ENCODE measurements at regions not wholly inside any gene's neighbourhood (a gene's known extent, or its start where the extent isn't known, plus 50 kb on each side); places are given as distances from the start of the nearest gene placed in this dataset.

- no TSS peak for BruUV-seq (replicated peaks)
Measured at GRCh38 chr10:35705671-35706070, 63.6 kb upstream of the FZD8 start.

DNA sequence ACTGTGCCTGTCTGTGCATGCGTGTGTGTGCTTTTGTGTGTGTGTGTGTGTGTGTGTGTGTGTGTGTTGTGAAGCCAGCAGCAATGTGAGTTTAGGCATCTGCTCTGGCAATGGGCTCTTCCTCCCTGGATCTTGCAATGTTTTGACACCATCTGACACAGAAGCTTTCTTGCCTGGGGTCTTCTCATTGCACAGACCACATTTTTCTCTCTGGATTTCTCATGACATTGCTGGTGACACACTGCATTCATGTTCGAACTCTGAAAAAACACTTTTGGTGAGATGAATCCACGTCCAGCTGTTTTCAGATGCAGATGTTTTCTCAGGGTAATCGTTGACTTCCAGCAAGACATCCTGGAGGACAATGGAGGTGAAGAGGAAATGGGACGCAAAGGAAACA is 63.0 kb upstream of the FZD8 start:
- dilution Hi-C loops (cut with MboI; ENCODE audit: extremely low pct_ligation_motif_present, low sequenced_read_pairs), result no loop called here
- BruUV-seq (replicated peaks), result no TSS peak

More at GRCh38 chr10:35705671-35706070, 63.6 kb upstream of the FZD8 start:
- Histone ChIP-seq H3K4me1 (ENCODE audit: control insufficient read depth, extremely low read depth, insufficient read depth, low read length) (no peaks in the 10 kb centered on the region), H3K4me2 (ENCODE audit: insufficient read depth, low read length) (no peak overlapping the region), H3K9ac (replicated peaks; ENCODE audit: extremely low read depth, insufficient read depth, low read length) (no peak overlapping the region), H3K27ac (ENCODE audit: insufficient read depth, low read depth, low read length) (no peak overlapping the region), H3K36me3 (ENCODE audit: control insufficient read depth in 2 of 2, extremely low read depth in 1 of 2, insufficient read depth in 2 of 2, low read length in 2 of 2) (no peaks in the 10 kb centered on the region), H3K79me2 (ENCODE audit: control insufficient read depth, insufficient read depth, low read length) (no peaks in the 10 kb centered on the region), H3K9me3 (replicated peaks; ENCODE audit: control insufficient read depth, insufficient read depth, low read length) (no peaks in the 10 kb centered on the region), H4K20me1 (replicated peaks; ENCODE audit: control insufficient read depth, extremely low read depth, insufficient read depth, low read length) (no peaks in the 10 kb centered on the region), H3K27me3 (ENCODE audit: control insufficient read depth in 2 of 2, insufficient read depth in 2 of 2, low read length in 2 of 2) (no peaks in the 10 kb centered on the region), H3K4me3 (replicated peaks in 1 of 3; ENCODE audit: insufficient read depth in 1 of 3, low read depth in 1 of 3, low read length in 3 of 3) (no peak overlapping the region), H2AFZ (ENCODE audit: low read depth, low read length) (no peak overlapping the region), H3K9me1 (replicated peaks; ENCODE audit: control insufficient read depth, extremely low read depth, insufficient read depth, low read length) (no peaks in the 10 kb centered on the region)
- CTCF ChIA-PET, result no interaction called here
- POLR2A ChIA-PET, result no interaction called here
- dilution Hi-C loops (cut with MboI; ENCODE audit: extremely low pct_ligation_motif_present, low sequenced_read_pairs), result no loop called here
- no peak for FAIRE-seq
- TF ChIP-seq POLR2AphosphoS5 (IDR thresholded peaks at IDR 0.05; ENCODE audit: insufficient read depth, low read depth, low read length), result no peak
- TF ChIP-seq FOS (IDR thresholded peaks at IDR 0.05; ENCODE audit: borderline replicate concordance, insufficient read depth, low read length), result no peak
- no peak for TF ChIP-seq JUN (IDR thresholded peaks at IDR 0.05; ENCODE audit: borderline replicate concordance, insufficient read depth, insufficient read length, low read depth)
- TF ChIP-seq MYC (IDR thresholded peaks at IDR 0.05; ENCODE audit: low read depth, low read length), result no peak
- no peak for TF ChIP-seq GATA2 (IDR thresholded peaks at IDR 0.05; ENCODE audit: insufficient read depth, insufficient read length, low read depth, low read length)
- no peak for TF ChIP-seq EZH2 (IDR thresholded peaks at IDR 0.05; ENCODE audit: borderline replicate concordance, low read depth, low read length, severe bottlenecking)
- TF ChIP-seq MAX (IDR thresholded peaks at IDR 0.05; ENCODE audit: insufficient read depth, insufficient read length), result no peak
- intact Hi-C loops (cut with micrococcal nuclease), result no loop called here
- DNase-seq (ENCODE audit: low read depth, low spot score), result no peak

More for the DNA sequence above, 63.0 kb upstream of the FZD8 start:
- DNase-seq (ENCODE audit: low read depth, low spot score), result no peak
- H3K27me3 ChIP-seq (ENCODE audit: control insufficient read depth in 2 of 2, insufficient read depth in 2 of 2, low read length in 2 of 2), result no peaks in the 10 kb centered on the region
- TF ChIP-seq MAX (IDR thresholded peaks at IDR 0.05; ENCODE audit: insufficient read depth, insufficient read length) (no peak), POLR2AphosphoS5 (IDR thresholded peaks at IDR 0.05; ENCODE audit: insufficient read depth, low read depth, low read length) (no peak), JUN (IDR thresholded peaks at IDR 0.05; ENCODE audit: borderline replicate concordance, insufficient read depth, insufficient read length, low read depth) (no peak), EZH2 (IDR thresholded peaks at IDR 0.05; ENCODE audit: borderline replicate concordance, low read depth, low read length, severe bottlenecking) (no peak), FOS (IDR thresholded peaks at IDR 0.05; ENCODE audit: borderline replicate concordance, insufficient read depth, low read length) (no peak), POLR2A (IDR thresholded peaks at IDR 0.05; ENCODE audit: low read depth, low read length) (no peak), MYC (IDR thresholded peaks at IDR 0.05; ENCODE audit: low read depth, low read length) (no peak), GATA2 (IDR thresholded peaks at IDR 0.05; ENCODE audit: insufficient read depth, insufficient read length, low read depth, low read length) (no peak)
- TF ChIP-seq, protein P1, sequence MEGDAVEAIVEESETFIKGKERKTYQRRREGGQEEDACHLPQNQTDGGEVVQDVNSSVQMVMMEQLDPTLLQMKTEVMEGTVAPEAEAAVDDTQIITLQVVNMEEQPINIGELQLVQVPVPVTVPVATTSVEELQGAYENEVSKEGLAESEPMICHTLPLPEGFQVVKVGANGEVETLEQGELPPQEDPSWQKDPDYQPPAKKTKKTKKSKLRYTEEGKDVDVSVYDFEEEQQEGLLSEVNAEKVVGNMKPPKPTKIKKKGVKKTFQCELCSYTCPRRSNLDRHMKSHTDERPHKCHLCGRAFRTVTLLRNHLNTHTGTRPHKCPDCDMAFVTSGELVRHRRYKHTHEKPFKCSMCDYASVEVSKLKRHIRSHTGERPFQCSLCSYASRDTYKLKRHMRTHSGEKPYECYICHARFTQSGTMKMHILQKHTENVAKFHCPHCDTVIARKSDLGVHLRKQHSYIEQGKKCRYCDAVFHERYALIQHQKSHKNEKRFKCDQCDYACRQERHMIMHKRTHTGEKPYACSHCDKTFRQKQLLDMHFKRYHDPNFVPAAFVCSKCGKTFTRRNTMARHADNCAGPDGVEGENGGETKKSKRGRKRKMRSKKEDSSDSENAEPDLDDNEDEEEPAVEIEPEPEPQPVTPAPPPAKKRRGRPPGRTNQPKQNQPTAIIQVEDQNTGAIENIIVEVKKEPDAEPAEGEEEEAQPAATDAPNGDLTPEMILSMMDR (IDR thresholded peaks at IDR 0.05; ENCODE audit: extremely low read depth in 1 of 2, insufficient read depth in 1 of 2, low read depth in 1 of 2, low read length in 2 of 2), result no peak
- CTCF ChIA-PET, result no interaction called here
- intact Hi-C loops (cut with micrococcal nuclease), result no loop called here
- H3K4me2 ChIP-seq (ENCODE audit: insufficient read depth, low read length), result no peak overlapping the region
- POLR2A ChIA-PET, result no interaction called here
- H3K36me3 ChIP-seq (ENCODE audit: control insufficient read depth in 2 of 2, extremely low read depth in 1 of 2, insufficient read depth in 2 of 2, low read length in 2 of 2), result no peaks in the 10 kb centered on the region
- H3K4me1 ChIP-seq (ENCODE audit: control insufficient read depth, extremely low read depth, insufficient read depth, low read length), result no peaks in the 10 kb centered on the region
- no peak overlapping the region for H3K4me3 ChIP-seq (replicated peaks in 1 of 3; ENCODE audit: insufficient read depth in 1 of 3, low read depth in 1 of 3, low read length in 3 of 3)
- H3K9ac ChIP-seq (replicated peaks; ENCODE audit: extremely low read depth, insufficient read depth, low read length), result no peak overlapping the region
- no peaks in the 10 kb centered on the region for H3K79me2 ChIP-seq (ENCODE audit: control insufficient read depth, insufficient read depth, low read length)
- no peaks in the 10 kb centered on the region for H3K9me3 ChIP-seq (replicated peaks; ENCODE audit: control insufficient read depth, insufficient read depth, low read length)
- no peaks in the 10 kb centered on the region for H3K9me1 ChIP-seq (replicated peaks; ENCODE audit: control insufficient read depth, extremely low read depth, insufficient read depth, low read length)
- no peak overlapping the region for H2AFZ ChIP-seq (ENCODE audit: low read depth, low read length)
- H3K27ac ChIP-seq (ENCODE audit: insufficient read depth, low read depth, low read length), result no peak overlapping the region
- no peak for FAIRE-seq
- H4K20me1 ChIP-seq (replicated peaks; ENCODE audit: control insufficient read depth, extremely low read depth, insufficient read depth, low read length), result no peaks in the 10 kb centered on the region

Measured in endothelial cell of umbilical vein (primary cell).